Thoracic aorta (tissue), 2 donors: ENCODE measurements at regions not wholly inside any gene's neighbourhood (a gene's known extent, or its start where the extent isn't known, plus 50 kb on each side); places are given as distances from the start of the nearest gene placed in this dataset.

Experiments
- ATAC-seq: fragments of 150-250 bp; one replicate; pipeline ENCODE4 v1.8.0; 2017; ENCODE audit warnings: low read depth; ENCODE audit not compliant: insufficient number of reproducible peaks, low FRiP score
- DNase-seq: peaks from one replicate; pipeline ENCODE4 v3.0.0-alpha.2; 2020; ENCODE audit warnings: low spot score
- H3K27ac ChIP-seq, 2 donors: fragments of 200-600 bp; sonication (generic); 1 replicate in 1 of 2; 2 replicates in 1 of 2; pipeline ENCODE4 v1.5.1; 2016; ENCODE audit warnings: mild to moderate bottlenecking in 2 of 2, moderate library complexity in 2 of 2
- H3K27me3 ChIP-seq: fragments of 200-600 bp; sonication (generic); replicated peaks from 2 replicates; pipeline ENCODE4 v1.6.0; 2016; ENCODE audit warnings: mild to moderate bottlenecking; ENCODE audit not compliant: insufficient read depth
- H3K36me3 ChIP-seq: fragments of 200-600 bp; sonication (generic); one replicate; pipeline ENCODE4 v1.5.1; 2016
- H3K4me1 ChIP-seq, 2 donors: fragments of 200-600 bp; sonication (generic); 1 replicate in 1 of 2; 2 replicates in 1 of 2; pipeline versions ENCODE4 v1.5.1 to v1.6.0; 2016; ENCODE audit warnings: low read depth in 2 of 2, mild to moderate bottlenecking in 1 of 2; ENCODE audit not compliant: control insufficient read depth in 1 of 2
- H3K4me3 ChIP-seq: fragments of 200-600 bp; sonication (generic); 2 replicates; pipeline ENCODE4 v1.5.1; 2016; ENCODE audit warnings: mild to moderate bottlenecking
- H3K9me3 ChIP-seq: fragments of 200-600 bp; sonication (generic); 2 replicates; pipeline ENCODE4 v1.5.1; 2016
- TF ChIP-seq, protein P1 (sequence below): fragments of 200-600 bp; sonication (generic); IDR thresholded peaks from one replicate; pipeline ENCODE4 v1.5.1; 2019; ENCODE audit warnings: antibody characterized with exemption

DNA sequence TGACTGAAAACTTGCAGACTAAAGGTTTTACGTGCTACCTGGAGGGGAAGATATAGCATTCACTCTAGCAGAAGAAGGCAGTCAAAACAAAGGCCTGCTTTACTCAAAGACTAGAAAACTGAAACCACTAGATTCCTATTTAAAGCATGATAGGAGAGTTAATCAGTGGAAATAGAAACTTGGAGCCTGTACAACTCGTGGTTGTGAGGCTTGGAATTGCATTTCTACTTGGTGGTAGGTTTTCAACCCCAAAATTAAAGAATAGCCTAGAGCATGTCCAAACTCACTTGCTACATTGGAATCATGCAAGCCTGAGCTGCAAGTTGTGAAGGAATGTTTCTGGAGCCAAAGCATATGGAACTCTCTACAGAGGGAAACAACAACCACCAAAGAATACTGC lies 1526.4 kb upstream of the NUDT12 start:
- Histone ChIP-seq H3K9me3 (peaks cover 5% of the 10 kb centered on the region), H3K4me1 (no peaks in the 10 kb centered on the region), H3K36me3 (no peaks in the 10 kb centered on the region), H3K4me3 (no peak overlapping the region), H3K27ac (no peak overlapping the region), H3K27me3 (no peaks in the 10 kb centered on the region)
- TF ChIP-seq, protein P1, sequence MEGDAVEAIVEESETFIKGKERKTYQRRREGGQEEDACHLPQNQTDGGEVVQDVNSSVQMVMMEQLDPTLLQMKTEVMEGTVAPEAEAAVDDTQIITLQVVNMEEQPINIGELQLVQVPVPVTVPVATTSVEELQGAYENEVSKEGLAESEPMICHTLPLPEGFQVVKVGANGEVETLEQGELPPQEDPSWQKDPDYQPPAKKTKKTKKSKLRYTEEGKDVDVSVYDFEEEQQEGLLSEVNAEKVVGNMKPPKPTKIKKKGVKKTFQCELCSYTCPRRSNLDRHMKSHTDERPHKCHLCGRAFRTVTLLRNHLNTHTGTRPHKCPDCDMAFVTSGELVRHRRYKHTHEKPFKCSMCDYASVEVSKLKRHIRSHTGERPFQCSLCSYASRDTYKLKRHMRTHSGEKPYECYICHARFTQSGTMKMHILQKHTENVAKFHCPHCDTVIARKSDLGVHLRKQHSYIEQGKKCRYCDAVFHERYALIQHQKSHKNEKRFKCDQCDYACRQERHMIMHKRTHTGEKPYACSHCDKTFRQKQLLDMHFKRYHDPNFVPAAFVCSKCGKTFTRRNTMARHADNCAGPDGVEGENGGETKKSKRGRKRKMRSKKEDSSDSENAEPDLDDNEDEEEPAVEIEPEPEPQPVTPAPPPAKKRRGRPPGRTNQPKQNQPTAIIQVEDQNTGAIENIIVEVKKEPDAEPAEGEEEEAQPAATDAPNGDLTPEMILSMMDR, result no peak
- ATAC-seq, result no peak
- no peak for DNase-seq

DNA sequence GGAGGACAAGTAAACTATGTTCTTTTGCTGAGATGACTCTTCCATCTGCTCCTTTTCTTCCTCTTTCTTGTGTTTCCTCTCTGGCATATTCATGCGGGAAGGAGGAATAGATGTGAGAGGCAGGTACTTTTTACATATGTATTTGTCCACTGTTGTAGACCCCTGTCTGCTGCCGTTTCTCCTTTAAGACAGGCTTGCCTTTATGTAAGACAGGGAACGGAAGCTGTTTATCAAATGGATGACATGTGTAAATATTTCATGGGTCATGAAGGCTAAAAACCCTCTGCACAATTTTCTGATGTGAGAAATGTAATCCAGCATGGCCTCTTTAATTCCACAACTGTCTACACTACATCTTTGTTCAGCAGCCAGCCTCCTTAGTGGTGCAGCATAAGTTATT lies 1525.5 kb upstream of the NUDT12 start:
- DNase-seq, result no peak
- no peak overlapping the region for H3K4me3 ChIP-seq
- ATAC-seq, result no peak
- no peak overlapping the region for H3K27ac ChIP-seq
- no peaks in the 10 kb centered on the region for H3K36me3 ChIP-seq
- TF ChIP-seq, protein P1, result no peak
- peaks cover 5% of the 10 kb centered on the region for H3K9me3 ChIP-seq
- no peaks in the 10 kb centered on the region for H3K4me1 ChIP-seq
- no peaks in the 10 kb centered on the region for H3K27me3 ChIP-seq

DNA sequence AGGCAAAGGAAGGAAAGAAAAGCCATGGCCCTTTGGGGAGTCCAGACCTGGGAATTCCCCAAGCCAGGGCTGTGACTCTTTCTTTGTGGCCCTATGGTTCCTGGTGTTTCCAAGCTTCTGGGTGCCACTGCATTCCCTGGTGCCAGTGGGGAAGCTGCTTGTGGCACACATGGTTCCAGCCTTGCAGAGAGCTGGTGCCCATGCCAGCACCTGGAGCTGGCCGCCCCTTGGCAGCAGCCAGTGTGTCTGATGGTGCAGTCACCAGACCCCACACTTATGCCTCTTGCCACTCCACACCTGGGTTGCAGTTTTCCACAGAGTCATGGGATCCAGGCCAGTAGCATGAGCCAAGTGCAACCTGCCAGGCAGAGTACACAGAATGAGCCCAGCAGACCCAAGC lies 1495.3 kb upstream of the NUDT12 start:
- no peaks in the 10 kb centered on the region for H3K36me3 ChIP-seq
- no peak overlapping the region for H3K27ac ChIP-seq
- ATAC-seq (no peak), DNase-seq (no peak)
- H3K4me1 ChIP-seq, result no peaks in the 10 kb centered on the region
- H3K27me3 ChIP-seq, result no peaks in the 10 kb centered on the region
- H3K4me3 ChIP-seq, result no peak overlapping the region
- TF ChIP-seq, protein P1, result no peak
- H3K9me3 ChIP-seq, result no peaks in the 10 kb centered on the region

DNA sequence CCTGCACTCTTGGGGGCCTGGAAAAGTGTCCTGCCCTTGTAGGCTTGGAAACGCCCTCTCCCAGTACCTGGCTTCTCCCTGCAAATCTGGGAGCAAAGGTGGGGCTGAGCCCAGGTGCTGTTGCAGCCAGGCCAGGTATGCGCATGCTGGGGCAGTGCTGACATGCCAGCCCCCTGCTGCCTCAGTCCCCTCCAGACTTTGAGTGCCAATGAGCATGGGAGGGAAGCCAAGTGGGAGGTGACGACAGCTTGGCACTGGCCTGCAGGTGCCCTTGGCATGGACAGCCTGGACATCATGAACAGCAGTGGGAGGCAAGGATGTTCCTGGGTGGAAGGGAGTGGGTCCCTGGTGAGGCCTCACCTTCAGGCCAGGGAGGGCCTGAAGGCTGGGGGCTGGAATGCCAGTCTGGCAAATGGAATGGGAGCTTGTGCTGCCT lies 1494.4 kb upstream of the NUDT12 start:
- no peak for ATAC-seq
- Histone ChIP-seq H3K27me3 (no peaks in the 10 kb centered on the region), H3K36me3 (no peaks in the 10 kb centered on the region), H3K9me3 (no peaks in the 10 kb centered on the region), H3K4me1 (no peaks in the 10 kb centered on the region), H3K27ac (no peak overlapping the region), H3K4me3 (no peak overlapping the region)
- TF ChIP-seq, protein P1, result no peak
- DNase-seq, result no peak

DNA sequence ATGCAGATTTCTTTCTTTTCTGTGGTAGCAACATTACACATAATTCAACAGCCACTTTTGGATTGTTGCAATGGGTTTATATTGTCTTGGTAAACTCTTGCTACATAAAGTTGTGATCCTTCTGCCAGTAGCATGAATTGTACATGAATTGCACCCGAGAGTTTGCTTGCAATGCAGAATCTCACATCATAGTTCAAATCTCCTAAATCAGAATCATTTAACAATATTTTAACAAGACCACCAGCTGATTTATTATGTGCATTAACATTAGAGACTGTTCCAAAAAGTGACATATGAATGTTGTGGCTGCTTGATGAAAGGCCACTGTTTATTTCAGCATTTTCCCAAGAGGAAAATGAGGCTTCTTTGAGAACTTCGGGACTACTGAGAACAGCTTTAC lies 1491.8 kb upstream of the NUDT12 start:
- no peak for ATAC-seq
- H3K4me1 ChIP-seq, result no peaks in the 10 kb centered on the region
- no peak for DNase-seq
- H3K27me3 ChIP-seq, result no peaks in the 10 kb centered on the region
- H3K9me3 ChIP-seq, result no peaks in the 10 kb centered on the region
- TF ChIP-seq, protein P1, result no peak
- no peak overlapping the region for H3K4me3 ChIP-seq
- H3K27ac ChIP-seq, result no peak overlapping the region
- no peaks in the 10 kb centered on the region for H3K36me3 ChIP-seq
